Activated CD8-positive, alpha-beta memory T cell treated with anti-CD3 and anti-CD28 coated beads, Interleukin-2, amount 50 U/mL, for 1 hour (primary cell): ENCODE measurements at regions not wholly inside any gene's neighbourhood (a gene's known extent, or its start where the extent isn't known, plus 50 kb on each side); places are given as distances from the start of the nearest gene placed in this dataset.
"Not testable (repeated sequence)": the region's sequence is repeated elsewhere in the genome, so short reads cannot be mapped to it uniquely, and the experiment has no call there.

Experiments
- DNase-seq: peaks from one replicate; pipeline ENCODE4 v3.0.0-alpha.2; 2020; ENCODE audit errors: extremely low read depth

- DNase-seq: no peak
Measured at GRCh38 chr1:198933515-198934222, 294.8 kb downstream of the PTPRC start.

- no peak for DNase-seq
Measured at GRCh38 chr1:198934426-198934825, 295.6 kb downstream of the PTPRC start.

DNA sequence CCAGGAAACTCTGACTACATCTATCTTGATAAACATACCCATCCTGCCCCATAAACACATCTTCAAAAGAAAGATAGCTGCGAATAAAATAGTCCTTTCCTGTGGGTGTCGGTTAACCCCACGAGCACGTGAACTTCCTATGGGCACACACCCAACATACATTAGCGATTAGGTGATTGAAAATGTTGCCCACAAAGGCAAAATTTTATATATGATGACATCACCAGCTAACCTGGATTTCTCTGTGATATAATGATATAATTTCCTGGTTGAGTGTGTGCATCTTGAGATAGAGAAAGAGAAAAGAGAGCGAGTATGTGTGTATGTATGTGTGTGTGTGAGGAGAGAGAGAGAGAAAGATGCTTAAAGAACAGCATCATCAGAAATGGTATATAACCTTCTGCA lies 296.1 kb downstream of the PTPRC start:
- DNase-seq: peak; percentile 36

GRCh38 chr1:198935306-198935921 lies 296.6 kb downstream of the PTPRC start:
- peak; percentile 29 for DNase-seq

GRCh38 chr1:198936371-198937083 lies 297.7 kb downstream of the PTPRC start:
- no peak for DNase-seq

DNA sequence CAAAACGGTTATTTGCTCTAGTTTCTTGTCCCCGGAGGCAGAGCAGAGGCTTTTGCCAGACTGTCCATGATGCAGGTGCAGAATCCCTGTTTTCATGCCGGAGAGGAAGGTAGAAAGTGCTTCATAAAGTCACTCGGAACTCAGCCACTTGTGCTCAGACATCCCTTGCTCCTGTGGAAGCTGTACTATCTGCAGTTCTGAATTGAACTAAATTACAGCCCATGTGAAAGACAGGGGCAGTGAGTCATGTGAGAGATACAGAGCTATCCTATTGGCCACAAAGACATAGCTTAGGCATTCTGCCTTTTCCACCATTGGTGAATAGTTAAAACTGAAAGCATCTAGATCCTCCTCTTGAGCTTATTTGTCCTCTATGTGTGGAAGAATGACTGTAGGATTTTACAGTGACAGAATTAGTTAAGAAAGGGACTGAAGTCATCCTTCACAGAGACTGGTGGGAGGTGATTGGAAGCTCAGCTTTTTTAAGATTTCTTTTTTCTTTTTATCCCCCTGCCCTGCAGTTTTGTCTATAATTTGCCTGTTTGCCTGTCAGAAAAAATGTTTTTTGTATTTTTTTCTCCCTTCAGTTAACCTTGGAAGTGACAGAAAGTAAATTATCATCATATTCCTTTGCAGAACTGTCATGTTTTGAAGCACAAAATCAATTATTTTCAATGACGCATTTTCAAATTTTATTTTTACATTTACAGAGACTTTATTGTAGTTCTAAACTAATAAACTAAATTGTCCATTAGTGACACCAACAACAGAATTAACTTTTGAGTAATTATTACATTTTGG lies 298.6 kb downstream of the PTPRC start:
- peak; percentile 16 for DNase-seq

DNA sequence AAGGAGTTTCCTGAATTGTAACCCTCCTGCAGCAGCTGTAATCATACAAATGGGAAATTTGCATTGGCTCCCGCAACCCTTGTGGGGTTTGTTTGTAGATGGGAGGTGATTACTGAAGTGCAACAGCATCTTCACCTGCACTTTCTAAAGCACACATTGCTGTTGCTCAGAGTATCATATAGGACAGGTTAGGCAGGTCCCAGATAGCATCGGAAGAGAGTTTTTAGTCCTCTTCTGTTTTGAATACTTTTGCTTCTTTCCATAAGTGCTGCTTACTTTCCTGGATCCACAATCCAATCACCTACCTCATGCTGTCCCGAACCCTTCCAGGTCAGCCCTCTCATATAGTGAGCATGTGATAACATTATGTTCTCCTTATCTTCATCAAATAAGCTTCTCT lies 300.4 kb downstream of the PTPRC start:
- DNase-seq: no peak

DNA sequence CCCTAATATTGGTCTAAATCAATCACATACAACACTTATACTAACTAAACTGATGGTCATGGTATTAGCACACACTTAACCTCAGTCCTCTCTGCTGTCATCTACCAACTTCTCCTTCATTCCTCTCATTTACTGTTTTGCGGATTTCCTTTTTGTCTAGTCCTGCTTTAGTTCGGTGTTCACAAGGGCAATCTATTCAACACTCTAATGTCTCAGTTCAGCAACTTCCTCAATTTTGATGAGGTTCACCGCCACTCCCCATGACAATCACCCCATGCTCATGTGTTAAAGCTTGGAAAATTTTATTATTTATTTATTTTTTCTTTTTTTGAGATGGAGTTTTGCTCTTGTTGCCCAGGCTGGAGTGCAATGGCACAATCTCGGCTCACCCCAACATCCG lies 301.1 kb downstream of the PTPRC start:
- DNase-seq: no peak

DNA sequence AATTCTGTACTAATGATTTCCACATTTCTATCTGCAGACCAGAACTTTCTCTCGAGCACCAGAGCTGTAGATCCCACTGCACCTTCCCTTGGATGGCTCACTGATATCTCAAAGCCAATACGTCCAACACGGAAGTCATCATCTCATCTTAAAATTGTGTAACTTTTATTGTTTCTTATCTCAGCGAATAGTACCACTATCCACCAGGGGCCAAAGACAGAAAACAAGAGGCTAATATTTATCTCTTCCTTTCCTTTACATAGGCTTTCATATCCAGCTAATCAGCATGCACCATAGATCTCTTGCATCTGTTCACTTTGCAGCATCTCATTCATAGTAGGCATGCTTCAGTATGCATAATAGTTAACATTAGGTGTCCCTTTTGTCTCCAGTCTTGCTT lies 303.6 kb downstream of the PTPRC start:
- DNase-seq: no peak

DNA sequence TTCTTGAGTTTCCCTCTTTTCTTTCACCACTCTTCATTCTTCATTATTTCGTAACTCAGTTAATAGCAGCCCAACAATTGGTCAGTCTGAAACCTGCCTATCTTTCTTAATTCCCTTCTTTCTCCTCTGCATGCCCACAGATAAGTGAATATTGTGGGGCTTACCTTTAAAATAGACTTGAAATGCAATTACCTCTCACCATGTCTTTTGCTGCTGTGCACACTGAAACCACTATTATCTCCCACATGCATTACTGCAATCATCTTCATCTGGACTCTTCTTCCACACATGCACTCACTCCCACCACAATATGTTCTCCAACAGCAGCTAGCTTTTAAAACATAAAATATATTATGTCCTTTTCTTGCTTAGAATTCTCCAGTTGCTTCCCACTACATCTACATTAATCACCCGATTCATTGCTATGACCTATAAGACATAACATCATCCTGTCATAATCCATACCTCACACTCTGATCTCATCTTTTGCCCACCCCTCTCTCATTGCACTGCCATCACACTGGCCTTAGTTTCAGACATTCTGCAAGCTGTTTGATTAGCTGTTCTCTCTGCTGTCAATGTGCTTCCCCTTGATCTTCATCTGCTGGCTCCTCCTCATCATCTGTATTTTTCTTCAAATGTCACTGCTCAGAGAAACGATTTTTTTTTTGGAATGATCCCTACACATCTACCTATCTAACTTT lies 304.8 kb downstream of the PTPRC start:
- no peak for DNase-seq

DNA sequence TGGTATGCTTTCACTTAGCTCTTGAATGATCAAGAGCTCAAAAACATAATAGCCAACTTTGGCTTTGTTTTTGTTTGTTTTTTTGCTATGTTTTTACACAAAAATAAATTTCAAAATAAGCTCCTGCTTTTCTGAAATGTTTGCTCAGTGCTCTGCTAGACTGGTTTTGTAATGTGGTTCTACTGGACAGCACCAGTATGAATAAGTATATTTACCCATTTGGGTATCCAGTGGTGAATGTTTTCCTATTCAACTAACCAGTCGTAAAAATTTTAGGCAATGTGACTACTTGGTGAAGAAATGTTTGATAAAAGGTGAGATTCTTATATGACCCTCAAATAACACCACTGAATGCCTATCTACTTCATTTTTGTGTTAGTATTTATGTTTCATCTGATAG lies 308.6 kb downstream of the PTPRC start:
- no peak for DNase-seq

DNA sequence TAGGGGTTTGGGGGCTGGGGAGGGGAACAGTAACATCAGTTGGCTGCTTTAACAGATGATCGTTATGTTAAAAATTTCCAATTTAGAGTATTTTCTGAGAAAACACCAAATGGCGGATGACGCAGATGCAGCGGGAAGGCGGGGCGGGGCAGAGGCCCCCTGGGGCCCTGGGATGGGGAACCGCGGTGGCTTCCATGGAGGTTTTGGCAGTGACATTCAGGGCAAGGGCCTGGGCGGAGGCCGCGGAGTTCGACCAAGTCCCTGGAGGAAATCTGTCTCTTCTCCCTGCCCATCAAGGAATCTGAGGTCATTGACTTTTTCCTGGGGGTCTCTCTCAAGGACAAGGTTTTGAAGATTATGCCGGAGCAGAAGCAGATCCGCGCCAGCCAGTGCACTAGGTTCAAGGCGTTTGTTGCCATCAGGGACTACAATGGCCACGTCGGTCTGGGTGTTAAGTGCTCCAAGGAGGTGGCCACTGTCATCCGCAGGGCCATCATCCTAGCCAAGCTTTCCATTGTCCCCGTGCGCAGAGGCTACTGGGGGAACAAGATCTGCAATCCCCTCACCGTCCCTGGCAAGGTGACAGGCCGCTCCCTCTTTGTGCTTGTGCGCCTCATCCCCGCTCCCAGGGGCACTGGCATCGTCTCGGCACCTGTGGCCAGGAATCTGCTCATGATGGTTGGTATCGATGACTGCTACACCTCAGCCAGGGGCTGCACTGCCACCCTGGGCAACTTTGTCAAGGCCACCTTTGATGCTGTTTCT lies 310.2 kb downstream of the PTPRC start:
- DNase-seq: no peak

DNA sequence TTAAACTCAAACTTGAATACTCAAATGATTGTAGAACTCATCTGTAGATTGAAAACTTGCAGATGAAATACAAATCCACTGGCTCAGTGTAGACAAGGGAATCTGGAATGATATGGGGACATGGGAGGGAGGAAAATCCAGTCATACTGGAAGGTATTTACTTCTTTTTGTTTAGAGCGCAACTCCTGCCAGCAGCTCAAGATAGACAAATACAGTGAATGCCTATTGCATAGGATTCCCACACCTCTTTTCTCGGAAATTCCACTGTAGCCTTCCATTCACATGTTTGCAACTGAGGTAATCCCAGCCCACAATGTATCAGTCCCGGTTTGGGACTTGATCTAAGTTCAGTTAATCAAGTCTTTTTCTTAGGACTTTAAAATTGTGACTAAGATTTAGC lies 311.2 kb downstream of the PTPRC start:
- no peak for DNase-seq

DNA sequence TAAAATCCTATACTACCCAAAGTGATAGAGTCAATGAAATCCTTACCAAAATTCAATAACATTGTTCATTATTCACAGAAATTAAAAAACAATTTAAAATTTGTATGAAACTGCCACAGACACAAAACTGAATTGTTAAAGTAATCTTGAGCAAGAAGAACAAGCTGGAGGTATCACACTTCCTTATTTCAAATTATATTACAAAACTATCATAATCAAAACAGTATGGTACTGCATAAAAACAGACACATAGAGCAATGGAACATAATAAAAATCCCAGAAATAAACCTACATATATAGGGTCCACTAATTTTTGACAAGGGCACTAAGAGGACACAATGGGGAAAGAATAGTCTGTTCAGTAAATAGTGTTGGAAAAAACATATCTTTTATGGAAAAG lies 316.2 kb downstream of the PTPRC start:
- DNase-seq: no peak

DNA sequence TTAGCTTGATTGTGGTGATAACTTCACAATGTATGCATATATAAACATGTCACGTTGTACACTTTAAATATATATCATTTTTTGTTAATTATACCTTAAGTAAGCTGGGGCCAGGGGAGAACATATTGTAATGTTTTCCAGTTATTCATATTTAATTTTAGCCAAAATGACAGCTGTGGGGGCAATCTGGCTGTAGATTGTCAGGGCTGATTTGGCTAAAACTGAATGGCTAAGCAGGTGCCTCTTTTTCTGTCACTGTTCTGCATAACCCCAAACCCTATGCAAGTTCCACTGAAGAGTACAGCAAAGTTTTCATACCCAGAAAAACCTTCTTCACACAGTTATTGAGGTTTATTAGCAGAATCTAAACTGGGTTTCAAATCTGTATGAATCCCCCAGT lies 318.2 kb downstream of the PTPRC start:
- no peak for DNase-seq

GRCh38 chr1:198959032-198959431 lies 320.2 kb downstream of the PTPRC start:
- DNase-seq: no peak

- no peak for DNase-seq
Measured at GRCh38 chr1:198959676-198960075, 320.8 kb downstream of the PTPRC start.

GRCh38 chr1:198963796-198964195 lies 325.0 kb downstream of the PTPRC start:
- DNase-seq: not testable (repeated sequence)

GRCh38 chr1:198966519-198966918 lies 327.7 kb downstream of the PTPRC start:
- DNase-seq: no peak

DNA sequence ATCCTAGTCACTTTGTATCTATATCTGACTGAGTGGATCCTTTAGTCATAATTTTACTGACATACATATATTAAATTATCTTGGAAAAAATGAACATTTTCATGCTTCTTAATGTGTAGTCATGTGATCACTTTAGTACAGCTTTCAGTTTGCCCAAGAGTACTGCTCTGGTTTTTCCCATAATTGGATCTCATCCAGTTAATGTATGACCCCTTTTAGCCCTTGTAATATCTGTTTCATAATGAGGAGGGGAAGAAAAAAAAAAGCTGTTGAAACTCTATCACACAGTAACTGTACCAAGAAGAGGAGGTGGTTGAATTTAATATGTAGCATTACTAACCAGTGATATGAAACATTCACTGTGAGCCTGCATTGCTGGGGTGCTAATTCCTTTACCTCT lies 328.7 kb downstream of the PTPRC start:
- DNase-seq: no peak

- DNase-seq: no peak
Measured at GRCh38 chr1:198968866-198969265, 330.0 kb downstream of the PTPRC start.
